ENCODE measurements at regions not wholly inside any gene's neighbourhood (a gene's known extent, or its start where the extent isn't known, plus 50 kb on each side); places are given as distances from the start of the nearest gene placed in this dataset.

GRCh38 chr7:71042591-71042990 is 89.4 kb upstream of the GALNT17 start:
- H3K4me3 ChIP-seq (ENCODE audit: low read depth, low read length): no peak overlapping the region
- TF ChIP-seq CTCF (IDR thresholded peaks at IDR 0.05; ENCODE audit: control insufficient read depth, extremely low read depth, insufficient read depth): no peak
- DNase-seq (ENCODE audit: low read depth): no peak

GRCh38 chr7:71050492-71050891 is 81.5 kb upstream of the GALNT17 start:
- TF ChIP-seq CTCF (IDR thresholded peaks at IDR 0.05; ENCODE audit: control insufficient read depth, extremely low read depth, insufficient read depth): no peak
- no peak for DNase-seq (ENCODE audit: low read depth)
- no peak overlapping the region for H3K4me3 ChIP-seq (ENCODE audit: low read depth, low read length)

GRCh38 chr7:71055504-71055903 is 76.4 kb upstream of the GALNT17 start:
- no peak overlapping the region for H3K4me3 ChIP-seq (ENCODE audit: low read depth, low read length)
- no peak for TF ChIP-seq CTCF (IDR thresholded peaks at IDR 0.05; ENCODE audit: control insufficient read depth, extremely low read depth, insufficient read depth)
- DNase-seq (ENCODE audit: low read depth): no peak

GRCh38 chr7:71077743-71078476 is 54.0 kb upstream of the GALNT17 start:
- TF ChIP-seq CTCF (IDR thresholded peaks at IDR 0.05; ENCODE audit: control insufficient read depth, extremely low read depth, insufficient read depth): no peak
- DNase-seq (ENCODE audit: low read depth): no peak
- no peak overlapping the region for H3K4me3 ChIP-seq (ENCODE audit: low read depth, low read length)
